AG04450 (cell line): ENCODE measurements at regions not wholly inside any gene's neighbourhood (a gene's known extent, or its start where the extent isn't known, plus 50 kb on each side); places are given as distances from the start of the nearest gene placed in this dataset.

Experiments
- CTCF ChIA-PET: fragments of 300-600, 350-600 bp; formaldehyde crosslinking; extraction: SDS; loops from one replicate; lab custom pipeline; 2022; ENCODE audit warnings: antibody characterized with exemption, inconsistent platforms; lab: Charles Lee
- POLR2A ChIA-PET: fragments of 350-600 bp; formaldehyde crosslinking; extraction: SDS; loops from one replicate; lab custom pipeline; 2021; ENCODE audit warnings: antibody characterized with exemption, inconsistent platforms; lab: Yijun Ruan, JAX
- DNase-seq: peaks from one replicate; pipeline ENCODE4 v3.0.0-alpha.2; 2011; ENCODE audit warnings: low read depth, low spot score
- H3K27ac ChIP-seq: one replicate; pipeline ENCODE4 v1.5.1; 2012; ENCODE audit warnings: low read depth, low read length, control low read depth
- H3K27me3 ChIP-seq: one replicate; pipeline ENCODE4 v1.6.0; 2012; ENCODE audit warnings: low read length; ENCODE audit not compliant: control insufficient read depth, insufficient read depth
- H3K4me3 ChIP-seq: 2 replicates; pipeline ENCODE4 v1.5.1; 2011; ENCODE audit warnings: mild to moderate bottlenecking, low read depth, low read length, control low read depth
- H3K9me3 ChIP-seq: 2 replicates; pipeline ENCODE4 v1.5.1; 2012; ENCODE audit warnings: low read length; ENCODE audit not compliant: control insufficient read depth, insufficient read depth
- TF ChIP-seq, protein P1 (sequence below): IDR thresholded peaks from 2 replicates; pipeline ENCODE4 v1.5.1; 2011; ENCODE audit warnings: low read depth, low read length, control low read depth, inconsistent platforms

DNA sequence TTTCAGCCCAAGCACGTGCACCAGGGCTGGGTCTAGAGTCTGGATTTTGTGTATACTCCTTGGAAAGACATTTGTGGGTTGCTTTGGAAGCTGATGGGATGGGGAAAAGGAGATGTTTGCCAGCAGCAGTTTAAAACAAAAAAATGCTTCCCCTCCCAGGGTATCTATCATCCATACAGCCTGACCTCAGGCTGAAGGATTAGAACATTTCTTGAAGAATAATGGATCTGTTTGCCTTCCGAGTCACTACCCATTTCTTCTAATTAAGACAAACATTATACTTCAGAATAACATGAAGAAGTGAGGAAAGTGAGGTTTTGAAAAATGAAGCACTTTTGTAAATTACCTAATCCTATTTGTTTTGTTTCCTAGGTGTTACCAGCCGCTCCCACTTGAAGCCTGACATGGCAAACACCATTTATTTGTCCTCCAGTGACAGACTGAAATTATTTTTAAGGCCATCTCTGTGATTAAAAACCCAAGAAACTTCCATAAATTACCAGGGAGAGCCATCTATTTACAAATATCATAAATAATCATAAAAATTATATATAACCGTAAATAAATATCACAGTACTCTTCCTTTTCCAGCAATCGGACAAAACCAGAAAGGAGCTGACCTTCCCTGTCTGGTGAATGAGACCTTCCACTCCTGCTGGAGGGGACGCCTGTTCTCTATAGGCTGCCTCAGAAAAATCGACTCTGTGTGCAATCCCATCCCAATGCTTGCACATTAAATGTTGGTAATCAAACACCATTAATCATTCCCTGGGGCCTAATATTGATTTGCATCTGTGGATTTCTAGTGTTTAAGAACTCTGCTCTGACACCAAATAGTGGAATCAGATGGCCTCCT is 106.8 kb downstream of the C1D start:
- Histone ChIP-seq H3K9me3 (no peaks in the 10 kb centered on the region), H3K4me3 (no peak overlapping the region), H3K27ac (no peak overlapping the region), H3K27me3 (peaks cover 17% of the 10 kb centered on the region)
- no peak for DNase-seq
- CTCF ChIA-PET: no interaction called here
- TF ChIP-seq, protein P1, sequence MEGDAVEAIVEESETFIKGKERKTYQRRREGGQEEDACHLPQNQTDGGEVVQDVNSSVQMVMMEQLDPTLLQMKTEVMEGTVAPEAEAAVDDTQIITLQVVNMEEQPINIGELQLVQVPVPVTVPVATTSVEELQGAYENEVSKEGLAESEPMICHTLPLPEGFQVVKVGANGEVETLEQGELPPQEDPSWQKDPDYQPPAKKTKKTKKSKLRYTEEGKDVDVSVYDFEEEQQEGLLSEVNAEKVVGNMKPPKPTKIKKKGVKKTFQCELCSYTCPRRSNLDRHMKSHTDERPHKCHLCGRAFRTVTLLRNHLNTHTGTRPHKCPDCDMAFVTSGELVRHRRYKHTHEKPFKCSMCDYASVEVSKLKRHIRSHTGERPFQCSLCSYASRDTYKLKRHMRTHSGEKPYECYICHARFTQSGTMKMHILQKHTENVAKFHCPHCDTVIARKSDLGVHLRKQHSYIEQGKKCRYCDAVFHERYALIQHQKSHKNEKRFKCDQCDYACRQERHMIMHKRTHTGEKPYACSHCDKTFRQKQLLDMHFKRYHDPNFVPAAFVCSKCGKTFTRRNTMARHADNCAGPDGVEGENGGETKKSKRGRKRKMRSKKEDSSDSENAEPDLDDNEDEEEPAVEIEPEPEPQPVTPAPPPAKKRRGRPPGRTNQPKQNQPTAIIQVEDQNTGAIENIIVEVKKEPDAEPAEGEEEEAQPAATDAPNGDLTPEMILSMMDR: no peak
- POLR2A ChIA-PET: no interaction called here

GRCh38 chr2:67965246-67965645 is 97.6 kb downstream of the C1D start:
- CTCF ChIA-PET: no interaction called here
- DNase-seq: no peak

GRCh38 chr2:67970071-67970470 is 92.7 kb downstream of the C1D start:
- no peak for DNase-seq
- TF ChIP-seq, protein P1: no peak
- Histone ChIP-seq H3K27ac (no peak overlapping the region), H3K9me3 (no peaks in the 10 kb centered on the region), H3K27me3 (peaks cover 8% of the 10 kb centered on the region), H3K4me3 (no peak overlapping the region)
- ChIA-PET POLR2A (no interaction called here), CTCF (no interaction called here)

More at GRCh38 chr2:67965246-67965645, 97.6 kb downstream of the C1D start:
- Histone ChIP-seq H3K27me3 (no peaks in the 10 kb centered on the region), H3K4me3 (no peak overlapping the region), H3K27ac (no peak overlapping the region), H3K9me3 (no peaks in the 10 kb centered on the region)
- TF ChIP-seq, protein P1: no peak
- POLR2A ChIA-PET: interaction anchor here (0.6 kb wide), 1 partner anchor 9 kb away, joined by 3 read pairs; no protein-coding TSS in a partner anchor

DNA sequence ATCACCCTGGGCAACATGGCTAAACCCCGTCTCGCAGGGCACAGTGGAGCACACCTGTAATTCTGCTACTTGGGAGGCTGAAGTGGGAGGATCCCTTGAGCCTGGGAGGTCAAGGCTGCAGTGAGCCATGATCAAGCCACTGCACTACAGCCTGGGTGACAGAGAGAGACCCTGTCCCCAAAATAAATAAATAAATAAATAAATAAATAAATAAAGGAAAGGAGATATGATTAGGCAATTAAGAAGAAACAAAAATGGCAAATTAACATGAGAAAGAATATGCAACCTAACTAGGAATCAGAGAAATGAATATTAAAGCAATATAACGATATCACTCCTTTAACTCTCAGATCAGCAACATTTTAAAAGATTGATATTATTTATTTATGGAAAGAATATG is 92.3 kb downstream of the C1D start:
- no peak for DNase-seq
- ChIA-PET POLR2A (no interaction called here), CTCF (no interaction called here)
- TF ChIP-seq, protein P1: no peak
- Histone ChIP-seq H3K27me3 (peaks cover 8% of the 10 kb centered on the region), H3K9me3 (no peaks in the 10 kb centered on the region), H3K4me3 (no peak overlapping the region), H3K27ac (no peak overlapping the region)

GRCh38 chr2:67974559-67975430 is 88.0 kb downstream of the C1D start:
- ChIA-PET CTCF (no interaction called here), POLR2A (interaction anchor here (0.6 kb wide), 1 partner anchor 10 kb away, joined by 3 read pairs; no protein-coding TSS in a partner anchor)
- H3K27me3 ChIP-seq: peaks cover 12% of the 10 kb centered on the region
- no peaks in the 10 kb centered on the region for H3K9me3 ChIP-seq
- no peak overlapping the region for H3K4me3 ChIP-seq
- H3K27ac ChIP-seq: no peak overlapping the region
- TF ChIP-seq, protein P1: no peak
- no peak for DNase-seq
